ENCODE measurements at regions not wholly inside any gene's neighbourhood (a gene's known extent, or its start where the extent isn't known, plus 50 kb on each side); places are given as distances from the start of the nearest gene placed in this dataset.
"Not testable (repeated sequence)": the region's sequence is repeated elsewhere in the genome, so short reads cannot be mapped to it uniquely, and the experiment has no call there.

- no peaks in the 10 kb centered on the region for H3K4me1 Mint-ChIP-seq
- H3K9me3 Mint-ChIP-seq (ENCODE audit: low read depth): no peaks in the 10 kb centered on the region
- CTCF ChIA-PET: no interaction called here
- no peak overlapping the region for H3K27ac Mint-ChIP-seq
- DNase-seq: no peak
- H3K36me3 Mint-ChIP-seq: no peaks in the 10 kb centered on the region
- ATAC-seq: no peak
- no peak overlapping the region for H3K4me3 Mint-ChIP-seq
- no peaks in the 10 kb centered on the region for H3K27me3 Mint-ChIP-seq
These were observed 254.4 kb downstream of the KCNE4 start for GRCh38 chr2:223306371-223306770.

- Mint-ChIP-seq H3K4me3 (no peak overlapping the region), H3K9me3 (ENCODE audit: low read depth) (no peaks in the 10 kb centered on the region), H3K36me3 (no peaks in the 10 kb centered on the region), H3K4me1 (no peaks in the 10 kb centered on the region), H3K27me3 (no peaks in the 10 kb centered on the region), H3K27ac (no peak overlapping the region)
- no peak for ATAC-seq
- CTCF ChIA-PET: no interaction called here
- no peak for DNase-seq
These were observed 260.1 kb downstream of the KCNE4 start for GRCh38 chr2:223311889-223312680.

GRCh38 chr2:223313101-223313500 lies 261.1 kb downstream of the KCNE4 start:
- no peak for ATAC-seq
- CTCF ChIA-PET: no interaction called here
- no peak overlapping the region for H3K4me3 Mint-ChIP-seq

GRCh38 chr2:223314811-223315210 lies 262.8 kb downstream of the KCNE4 start:
- CTCF ChIA-PET: no interaction called here

More at GRCh38 chr2:223313101-223313500, 261.1 kb downstream of the KCNE4 start:
- H3K27me3 Mint-ChIP-seq: no peaks in the 10 kb centered on the region
- no peak overlapping the region for H3K27ac Mint-ChIP-seq
- H3K36me3 Mint-ChIP-seq: no peaks in the 10 kb centered on the region
- no peaks in the 10 kb centered on the region for H3K9me3 Mint-ChIP-seq (ENCODE audit: low read depth)
- H3K4me1 Mint-ChIP-seq: no peaks in the 10 kb centered on the region
- DNase-seq: no peak

GRCh38 chr2:223315813-223316212 lies 263.8 kb downstream of the KCNE4 start:
- Mint-ChIP-seq H3K27ac (no peak overlapping the region), H3K27me3 (no peaks in the 10 kb centered on the region), H3K4me1 (no peaks in the 10 kb centered on the region), H3K4me3 (no peak overlapping the region), H3K36me3 (no peaks in the 10 kb centered on the region), H3K9me3 (ENCODE audit: low read depth) (no peaks in the 10 kb centered on the region)
- no peak for ATAC-seq
- DNase-seq: no peak
- CTCF ChIA-PET: no interaction called here

More at GRCh38 chr2:223314811-223315210, 262.8 kb downstream of the KCNE4 start:
- no peaks in the 10 kb centered on the region for H3K36me3 Mint-ChIP-seq
- no peak overlapping the region for H3K27ac Mint-ChIP-seq
- no peak for DNase-seq
- H3K4me3 Mint-ChIP-seq: no peak overlapping the region
- no peaks in the 10 kb centered on the region for H3K9me3 Mint-ChIP-seq (ENCODE audit: low read depth)
- no peaks in the 10 kb centered on the region for H3K4me1 Mint-ChIP-seq
- H3K27me3 Mint-ChIP-seq: no peaks in the 10 kb centered on the region
- no peak for ATAC-seq

GRCh38 chr2:223316342-223316741 lies 264.4 kb downstream of the KCNE4 start:
- Mint-ChIP-seq H3K27me3 (no peaks in the 10 kb centered on the region), H3K27ac (no peak overlapping the region), H3K4me1 (no peaks in the 10 kb centered on the region), H3K36me3 (no peaks in the 10 kb centered on the region), H3K9me3 (ENCODE audit: low read depth) (no peaks in the 10 kb centered on the region), H3K4me3 (no peak overlapping the region)
- DNase-seq (no peak), ATAC-seq (no peak)
- CTCF ChIA-PET: no interaction called here

GRCh38 chr2:223319601-223320000 lies 267.6 kb downstream of the KCNE4 start:
- Mint-ChIP-seq H3K27ac (no peak overlapping the region), H3K36me3 (no peaks in the 10 kb centered on the region), H3K27me3 (no peaks in the 10 kb centered on the region), H3K4me1 (no peaks in the 10 kb centered on the region), H3K4me3 (no peak overlapping the region), H3K9me3 (ENCODE audit: low read depth) (no peaks in the 10 kb centered on the region)
- DNase-seq (no peak), ATAC-seq (no peak)
- CTCF ChIA-PET: no interaction called here

- no peaks in the 10 kb centered on the region for H3K27me3 Mint-ChIP-seq
- no peaks in the 10 kb centered on the region for H3K9me3 Mint-ChIP-seq (ENCODE audit: low read depth)
- ATAC-seq (no peak), DNase-seq (no peak)
- H3K36me3 Mint-ChIP-seq: no peaks in the 10 kb centered on the region
- CTCF ChIA-PET: no interaction called here
- no peak overlapping the region for H3K4me3 Mint-ChIP-seq
- no peaks in the 10 kb centered on the region for H3K4me1 Mint-ChIP-seq
- no peak overlapping the region for H3K27ac Mint-ChIP-seq
These were observed 272.4 kb downstream of the KCNE4 start for GRCh38 chr2:223324402-223324801.

- CTCF ChIA-PET: no interaction called here
- H3K4me1 Mint-ChIP-seq: no peaks in the 10 kb centered on the region
- H3K27ac Mint-ChIP-seq: no peak overlapping the region
- DNase-seq (no peak), ATAC-seq (no peak)
- no peaks in the 10 kb centered on the region for H3K27me3 Mint-ChIP-seq
- H3K36me3 Mint-ChIP-seq: no peaks in the 10 kb centered on the region
- H3K4me3 Mint-ChIP-seq: no peak overlapping the region
- no peaks in the 10 kb centered on the region for H3K9me3 Mint-ChIP-seq (ENCODE audit: low read depth)
These were observed 273.6 kb downstream of the SCG2 start for GRCh38 chr2:223328578-223328977.

- H3K9me3 Mint-ChIP-seq (ENCODE audit: low read depth); H3K4me1 Mint-ChIP-seq; ATAC-seq; H3K27me3 Mint-ChIP-seq; H3K36me3 Mint-ChIP-seq; DNase-seq; H3K27ac Mint-ChIP-seq; CTCF ChIA-PET; H3K4me3 Mint-ChIP-seq: not testable (repeated sequence)
These were observed 271.4 kb downstream of the SCG2 start for GRCh38 chr2:223330747-223331146.

GRCh38 chr2:223338016-223338415 lies 264.1 kb downstream of the SCG2 start:
- Mint-ChIP-seq H3K9me3 (ENCODE audit: low read depth) (peaks cover 3% of the 10 kb centered on the region), H3K27ac (no peak overlapping the region), H3K4me1 (no peaks in the 10 kb centered on the region), H3K4me3 (no peak overlapping the region), H3K36me3 (no peaks in the 10 kb centered on the region), H3K27me3 (no peaks in the 10 kb centered on the region)
- DNase-seq (no peak), ATAC-seq (no peak)
- CTCF ChIA-PET: no interaction called here

- CTCF ChIA-PET: no interaction called here
- no peak overlapping the region for H3K4me3 Mint-ChIP-seq
- ATAC-seq (no peak), DNase-seq (no peak)
- H3K36me3 Mint-ChIP-seq: no peaks in the 10 kb centered on the region
- H3K27me3 Mint-ChIP-seq: no peaks in the 10 kb centered on the region
- no peak overlapping the region for H3K27ac Mint-ChIP-seq
- H3K9me3 Mint-ChIP-seq (ENCODE audit: low read depth): peaks cover 12% of the 10 kb centered on the region
- no peaks in the 10 kb centered on the region for H3K4me1 Mint-ChIP-seq
These were observed 245.1 kb downstream of the SCG2 start for GRCh38 chr2:223357076-223357475.

GRCh38 chr2:223363085-223363484 lies 239.1 kb downstream of the SCG2 start:
- no peaks in the 10 kb centered on the region for H3K36me3 Mint-ChIP-seq
- no peaks in the 10 kb centered on the region for H3K4me1 Mint-ChIP-seq
- H3K27me3 Mint-ChIP-seq: no peaks in the 10 kb centered on the region
- peaks cover 6% of the 10 kb centered on the region for H3K9me3 Mint-ChIP-seq (ENCODE audit: low read depth)
- H3K27ac Mint-ChIP-seq: no peak overlapping the region
- CTCF ChIA-PET: no interaction called here
- no peak overlapping the region for H3K4me3 Mint-ChIP-seq
- DNase-seq: no peak
- no peak for ATAC-seq

GRCh38 chr2:223365158-223365679 lies 236.9 kb downstream of the SCG2 start:
- Mint-ChIP-seq H3K4me3 (no peak overlapping the region), H3K27me3 (no peaks in the 10 kb centered on the region), H3K9me3 (ENCODE audit: low read depth) (peaks cover 5% of the 10 kb centered on the region), H3K27ac (no peak overlapping the region), H3K36me3 (no peaks in the 10 kb centered on the region), H3K4me1 (no peaks in the 10 kb centered on the region)
- no peak for ATAC-seq
- DNase-seq: no peak
- CTCF ChIA-PET: no interaction called here

Data from activated CD8-positive, alpha-beta memory T cell treated with anti-CD3 and anti-CD28 coated beads, Interleukin-2, amount 10 ng/mL, durations not matched to agents 7 days and 5 days (primary cell).